C4-2B (cell line): ENCODE measurements at regions not wholly inside any gene's neighbourhood (a gene's known extent, or its start where the extent isn't known, plus 50 kb on each side); places are given as distances from the start of the nearest gene placed in this dataset.

ENCODE experiments used
- CTCF ChIP-seq: fragments of 450-650 bp; conservative IDR thresholded peaks from 2 replicates; pipeline ENCODE4 v1.5.1; 2017; ENCODE audit warnings: mild to moderate bottlenecking
- ZFX ChIP-seq: fragments of 450-650 bp; IDR thresholded peaks from 2 replicates; pipeline ENCODE4 v1.6.1; 2017

- TF ChIP-seq CTCF (no peak), ZFX (no peak)
Observed at GRCh38 chr10:71005337-71006305, 117.3 kb upstream of the PCBD1 start.
